Loucy (cell line): ENCODE measurements at regions not wholly inside any gene's neighbourhood (a gene's known extent, or its start where the extent isn't known, plus 50 kb on each side); places are given as distances from the start of the nearest gene placed in this dataset.
"Not testable (repeated sequence)": the region's sequence is repeated elsewhere in the genome, so short reads cannot be mapped to it uniquely, and the experiment has no call there.

ENCODE experiments used
- H2AFZ ChIP-seq: fragments of 200-600 bp; sonication (generic); 2 replicates; pipeline ENCODE4 v1.6.0; 2016; ENCODE audit warnings: antibody characterized with exemption, mild to moderate bottlenecking, low read length, moderate library complexity
- H3F3A ChIP-seq: fragments of 200-600 bp; 2 replicates; pipeline ENCODE4 v1.6.0; 2016; ENCODE audit warnings: antibody characterized with exemption, low read depth, mild to moderate bottlenecking
- H3K27me3 ChIP-seq: fragments of 200-600 bp; sonication (generic); 2 replicates; pipeline ENCODE4 v1.6.1; 2014; ENCODE audit warnings: low read length, mild to moderate bottlenecking; ENCODE audit not compliant: insufficient read depth, poor library complexity, severe bottlenecking
- H3K36me3 ChIP-seq: fragments of 200-600 bp; sonication (generic); 2 replicates; pipeline ENCODE4 v1.6.1; 2016; ENCODE audit warnings: low read length; ENCODE audit not compliant: insufficient read depth
- H3K4me1 ChIP-seq: fragments of 200-600 bp; sonication (generic); 2 replicates; pipeline ENCODE4 v1.5.1; 2014; ENCODE audit warnings: low read length, mild to moderate bottlenecking; ENCODE audit not compliant: insufficient read depth, poor library complexity, severe bottlenecking
- H3K4me2 ChIP-seq: fragments of 200-600 bp; sonication (generic); 2 replicates; pipeline ENCODE4 v1.6.0; 2014; ENCODE audit warnings: antibody characterized with exemption, low read length, low read depth, mild to moderate bottlenecking; ENCODE audit not compliant: poor library complexity, severe bottlenecking
- H3K4me3 ChIP-seq: fragments of 200-600 bp; sonication (generic); 2 replicates; pipeline ENCODE4 v1.5.1; 2014; ENCODE audit warnings: low read length, mild to moderate bottlenecking, mixed read lengths; ENCODE audit not compliant: poor library complexity, severe bottlenecking
- H3K79me2 ChIP-seq: fragments of 200-600 bp; sonication (generic); 2 replicates; pipeline ENCODE4 v1.6.1; 2014; ENCODE audit warnings: low read length; ENCODE audit not compliant: insufficient read depth
- H3K9ac ChIP-seq: fragments of 200-600 bp; sonication (generic); 2 replicates; pipeline ENCODE4 v1.6.0; 2014; ENCODE audit warnings: mild to moderate bottlenecking, low read depth, low read length, moderate library complexity; ENCODE audit not compliant: poor library complexity, severe bottlenecking
- H3K9me2 ChIP-seq: fragments of 200-600 bp; sonication (generic); replicated peaks from 2 replicates; pipeline ENCODE4 v1.6.1; 2016; ENCODE audit warnings: low read depth, low read length, mixed read lengths
- H3K9me3 ChIP-seq: fragments of 200-600 bp; sonication (generic); 2 replicates; pipeline ENCODE4 v1.6.1; 2014; ENCODE audit warnings: mild to moderate bottlenecking, antibody characterized with exemption, low read length, low read depth; ENCODE audit not compliant: insufficient read depth
- H4K20me1 ChIP-seq: fragments of 200-600 bp; sonication (generic); 2 replicates; pipeline ENCODE4 v1.6.0; 2014; ENCODE audit warnings: antibody characterized with exemption, low read length, mild to moderate bottlenecking; ENCODE audit not compliant: insufficient read depth, poor library complexity, severe bottlenecking
- CTCF ChIP-seq: fragments of 200-600 bp; sonication (generic); conservative IDR thresholded peaks from 2 replicates; pipeline ENCODE4 v1.5.1; 2014; ENCODE audit warnings: mild to moderate bottlenecking, antibody characterized with exemption, low read length
- EZH2phosphoT487 ChIP-seq: fragments of 200-600 bp; IDR thresholded peaks from 2 replicates; pipeline ENCODE4 v1.6.1; 2018; ENCODE audit warnings: antibody characterized with exemption, mild to moderate bottlenecking, moderate library complexity, borderline replicate concordance

GRCh38 chr18:76615065-76615733, 120.2 kb upstream of the ZNF516 start:
- Histone ChIP-seq H3K4me2 (no peak overlapping the region), H2AFZ (no peak overlapping the region), H3F3A (no peaks in the 10 kb centered on the region), H3K9me2 (no peaks in the 10 kb centered on the region), H3K79me2 (no peaks in the 10 kb centered on the region), H3K9ac (no peak overlapping the region), H3K27me3 (no peaks in the 10 kb centered on the region), H3K4me1 (no peaks in the 10 kb centered on the region), H3K4me3 (no peak overlapping the region), H3K36me3 (no peaks in the 10 kb centered on the region), H3K9me3 (no peaks in the 10 kb centered on the region), H4K20me1 (no peaks in the 10 kb centered on the region)
- TF ChIP-seq CTCF (no peak), EZH2phosphoT487 (no peak)

GRCh38 chr18:76613755-76614120, 118.7 kb upstream of the ZNF516 start:
- no peak for TF ChIP-seq EZH2phosphoT487
- no peak for TF ChIP-seq CTCF
- Histone ChIP-seq H3K27me3 (no peaks in the 10 kb centered on the region), H3F3A (no peaks in the 10 kb centered on the region), H3K4me2 (no peak overlapping the region), H3K36me3 (no peaks in the 10 kb centered on the region), H4K20me1 (no peaks in the 10 kb centered on the region), H3K9ac (no peak overlapping the region), H3K4me1 (no peaks in the 10 kb centered on the region), H3K79me2 (no peaks in the 10 kb centered on the region), H3K4me3 (no peak overlapping the region), H3K9me3 (no peaks in the 10 kb centered on the region), H3K9me2 (no peaks in the 10 kb centered on the region), H2AFZ (no peak overlapping the region)

GRCh38 chr18:76613053-76613754, 118.2 kb upstream of the ZNF516 start:
- no peaks in the 10 kb centered on the region for H3K9me2 ChIP-seq
- H3K9ac ChIP-seq = no peak overlapping the region
- no peaks in the 10 kb centered on the region for H3K27me3 ChIP-seq
- H3F3A ChIP-seq = no peaks in the 10 kb centered on the region
- no peaks in the 10 kb centered on the region for H3K4me1 ChIP-seq
- no peaks in the 10 kb centered on the region for H3K9me3 ChIP-seq
- no peaks in the 10 kb centered on the region for H3K79me2 ChIP-seq
- H3K4me3 ChIP-seq = no peak overlapping the region
- TF ChIP-seq EZH2phosphoT487 (no peak), CTCF (no peak)
- no peaks in the 10 kb centered on the region for H4K20me1 ChIP-seq
- H2AFZ ChIP-seq = no peak overlapping the region
- H3K4me2 ChIP-seq = no peak overlapping the region
- H3K36me3 ChIP-seq = no peaks in the 10 kb centered on the region

GRCh38 chr18:76611750-76612045, 116.7 kb upstream of the ZNF516 start:
- H4K20me1 ChIP-seq, H3K4me1 ChIP-seq, H3K9me2 ChIP-seq, H3K9ac ChIP-seq, H3K4me2 ChIP-seq, H2AFZ ChIP-seq, H3K36me3 ChIP-seq, H3K9me3 ChIP-seq, H3K79me2 ChIP-seq, H3K4me3 ChIP-seq, H3F3A ChIP-seq, H3K27me3 ChIP-seq: not testable (repeated sequence)
